HG02588 (cell line): ENCODE measurements at regions not wholly inside any gene's neighbourhood (a gene's known extent, or its start where the extent isn't known, plus 50 kb on each side); places are given as distances from the start of the nearest gene placed in this dataset.
"Not testable (repeated sequence)": the region's sequence is repeated elsewhere in the genome, so short reads cannot be mapped to it uniquely, and the experiment has no call there.

Source experiments
- ATAC-seq: cut with Tn5 transposase; IDR thresholded peaks from one replicate; pipeline ENCODE4 v1.9.1; 2021; ENCODE audit warnings: mild to moderate bottlenecking, moderate library complexity; ENCODE audit not compliant: unreplicated experiment

GRCh38 chr20:40016890-40017289 lies 672.1 kb downstream of the MAFB start:
- no peak for ATAC-seq

GRCh38 chr20:40016392-40016791 lies 672.6 kb downstream of the MAFB start:
- no peak for ATAC-seq

- ATAC-seq, result not testable (repeated sequence)
These were observed 677.0 kb downstream of the MAFB start for GRCh38 chr20:40012026-40012425.

- no peak for ATAC-seq
These were observed 678.6 kb downstream of the MAFB start for GRCh38 chr20:40010483-40010882.

- no peak for ATAC-seq
These were observed 679.5 kb downstream of the MAFB start for GRCh38 chr20:40009542-40009941.

- ATAC-seq, result no peak
These were observed 680.9 kb downstream of the MAFB start for GRCh38 chr20:40008177-40008576.

GRCh38 chr20:40006168-40006860 lies 682.7 kb downstream of the MAFB start:
- no peak for ATAC-seq

- ATAC-seq, result not testable (repeated sequence)
These were observed 684.9 kb downstream of the MAFB start for GRCh38 chr20:40004092-40004491.

- no peak for ATAC-seq
These were observed 695.3 kb downstream of the MAFB start for GRCh38 chr20:39993742-39994141.

GRCh38 chr20:39990692-39991091 lies 698.3 kb downstream of the MAFB start:
- no peak for ATAC-seq

GRCh38 chr20:39988991-39989390 lies 700.0 kb downstream of the MAFB start:
- no peak for ATAC-seq

- ATAC-seq, result no peak
These were observed 702.7 kb downstream of the MAFB start for GRCh38 chr20:39986173-39986904.

- no peak for ATAC-seq
These were observed 703.7 kb downstream of the MAFB start for GRCh38 chr20:39985271-39985827.

GRCh38 chr20:39983655-39984054 lies 705.4 kb downstream of the MAFB start:
- ATAC-seq, result no peak

GRCh38 chr20:39983183-39983582 lies 705.9 kb downstream of the MAFB start:
- ATAC-seq, result no peak

- no peak for ATAC-seq
These were observed 714.0 kb downstream of the MAFB start for GRCh38 chr20:39974966-39975501.

- ATAC-seq, result no peak
These were observed 720.5 kb downstream of the MAFB start for GRCh38 chr20:39968495-39968894.

GRCh38 chr20:39967806-39968205 lies 721.2 kb downstream of the MAFB start:
- no peak for ATAC-seq

- ATAC-seq, result no peak
These were observed 727.3 kb downstream of the MAFB start for GRCh38 chr20:39961637-39962244.

- no peak for ATAC-seq
These were observed 728.3 kb downstream of the MAFB start for GRCh38 chr20:39960522-39961428.
